ENCODE measurements at regions not wholly inside any gene's neighbourhood (a gene's known extent, or its start where the extent isn't known, plus 50 kb on each side); places are given as distances from the start of the nearest gene placed in this dataset.

DNA sequence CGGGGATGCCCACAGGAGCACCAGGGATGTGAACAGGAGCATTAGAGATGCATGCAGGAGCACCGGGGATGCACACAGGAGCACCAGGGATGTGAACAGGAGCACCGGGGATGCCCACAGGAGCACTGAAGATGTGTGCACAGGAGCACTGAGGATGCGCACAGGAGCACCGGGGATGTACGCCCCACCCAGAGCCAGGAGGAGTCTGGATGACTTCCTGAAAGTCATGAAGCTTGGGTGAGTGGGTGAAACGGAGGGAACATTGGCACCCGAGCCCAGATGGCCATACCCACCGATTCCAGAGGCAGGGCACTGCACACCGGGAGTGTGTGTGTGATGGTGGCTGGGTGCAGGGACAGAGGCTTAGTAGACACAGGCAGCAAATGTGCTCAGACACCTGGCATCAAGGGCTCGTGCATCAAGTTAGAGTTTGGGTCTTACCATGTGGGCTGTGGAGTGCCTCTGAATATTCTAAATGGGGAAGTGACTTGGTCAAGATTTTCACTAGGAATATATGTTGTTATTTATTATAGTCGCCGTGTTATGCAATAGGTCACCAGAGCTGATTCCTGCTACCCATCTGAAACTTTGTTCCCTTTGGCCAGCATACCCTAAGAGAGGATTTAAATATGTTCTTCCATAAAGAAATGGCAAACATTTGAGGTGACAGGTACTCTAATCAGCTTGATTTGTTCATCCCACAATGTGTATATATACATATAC lies 365.8 kb upstream of the MYT1L start:
- H3K27me3 ChIP-seq (ENCODE audit: control insufficient read depth in 4 of 4, insufficient read depth in 4 of 4, low read length in 3 of 4): peaks cover 0 to 5% (median 2%) of the 10 kb centered on the region in 4 donors
- 81% methylated on average over 13 of the region's 13 CpGs for WGBS

DNA sequence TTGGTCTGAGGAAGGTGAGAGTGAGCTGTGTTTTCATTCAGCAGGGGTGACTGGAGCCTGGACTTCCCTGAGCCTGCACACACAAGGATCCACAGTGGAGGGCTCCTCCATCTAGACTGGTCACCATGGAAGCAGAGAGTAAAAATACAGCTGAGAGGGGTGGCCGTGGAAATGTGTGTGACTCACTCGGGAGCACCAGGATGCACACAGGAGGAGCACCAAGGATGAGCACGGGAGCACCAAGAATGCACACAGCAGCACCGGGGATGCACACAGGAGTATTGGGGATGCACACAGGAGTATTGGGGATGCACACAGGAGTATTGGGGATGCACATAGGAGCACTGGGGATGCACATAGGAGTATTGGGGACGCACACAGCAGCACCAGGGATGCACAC lies 365.2 kb upstream of the MYT1L start:
- no peaks in the 10 kb centered on the region for H3K36me3 ChIP-seq (ENCODE audit: control insufficient read depth in 4 of 4, insufficient read depth in 3 of 4, low read depth in 1 of 4, low read length in 3 of 4)
- H3K27me3 ChIP-seq (ENCODE audit: control insufficient read depth in 4 of 4, insufficient read depth in 4 of 4, low read length in 3 of 4): peaks cover 0 to 5% (median 2%) of the 10 kb centered on the region in 4 donors
- no peak overlapping the region for H3K9ac ChIP-seq (ENCODE audit: low read depth in 1 of 2, low read length in 2 of 2)
- DNase-seq (ENCODE audit: low spot score): no peak
- no peaks in the 10 kb centered on the region for H3K9me3 ChIP-seq (ENCODE audit: control insufficient read depth in 4 of 4, low read length in 3 of 4)
- H3K27ac ChIP-seq (ENCODE audit: low read depth in 1 of 2, low read length in 2 of 2): no peak overlapping the region
- no peak overlapping the region for H3K4me3 ChIP-seq (ENCODE audit: low read depth in 1 of 3, low read length in 3 of 3)
- H3K4me1 ChIP-seq (ENCODE audit: control insufficient read depth in 4 of 4, insufficient read depth in 4 of 4, low read length in 3 of 4): no peaks in the 10 kb centered on the region
- WGBS: 84% methylated on average over 5 of the region's 5 CpGs
- TF ChIP-seq FOXA2 (IDR thresholded peaks at IDR 0.05) (no peak), RXRA (IDR thresholded peaks at IDR 0.05) (no peak), NR2F2 (IDR thresholded peaks at IDR 0.05) (no peak), RAD21 (IDR thresholded peaks at IDR 0.05) (no peak), HNF4G (IDR thresholded peaks at IDR 0.05) (no peak), GABPA (IDR thresholded peaks at IDR 0.05 in 1 of 2, conservative IDR thresholded peaks at IDR 0.05 in 1 of 2) (no peak), FOXA1 (IDR thresholded peaks at IDR 0.05) (no peak)
- TF ChIP-seq, protein P1, sequence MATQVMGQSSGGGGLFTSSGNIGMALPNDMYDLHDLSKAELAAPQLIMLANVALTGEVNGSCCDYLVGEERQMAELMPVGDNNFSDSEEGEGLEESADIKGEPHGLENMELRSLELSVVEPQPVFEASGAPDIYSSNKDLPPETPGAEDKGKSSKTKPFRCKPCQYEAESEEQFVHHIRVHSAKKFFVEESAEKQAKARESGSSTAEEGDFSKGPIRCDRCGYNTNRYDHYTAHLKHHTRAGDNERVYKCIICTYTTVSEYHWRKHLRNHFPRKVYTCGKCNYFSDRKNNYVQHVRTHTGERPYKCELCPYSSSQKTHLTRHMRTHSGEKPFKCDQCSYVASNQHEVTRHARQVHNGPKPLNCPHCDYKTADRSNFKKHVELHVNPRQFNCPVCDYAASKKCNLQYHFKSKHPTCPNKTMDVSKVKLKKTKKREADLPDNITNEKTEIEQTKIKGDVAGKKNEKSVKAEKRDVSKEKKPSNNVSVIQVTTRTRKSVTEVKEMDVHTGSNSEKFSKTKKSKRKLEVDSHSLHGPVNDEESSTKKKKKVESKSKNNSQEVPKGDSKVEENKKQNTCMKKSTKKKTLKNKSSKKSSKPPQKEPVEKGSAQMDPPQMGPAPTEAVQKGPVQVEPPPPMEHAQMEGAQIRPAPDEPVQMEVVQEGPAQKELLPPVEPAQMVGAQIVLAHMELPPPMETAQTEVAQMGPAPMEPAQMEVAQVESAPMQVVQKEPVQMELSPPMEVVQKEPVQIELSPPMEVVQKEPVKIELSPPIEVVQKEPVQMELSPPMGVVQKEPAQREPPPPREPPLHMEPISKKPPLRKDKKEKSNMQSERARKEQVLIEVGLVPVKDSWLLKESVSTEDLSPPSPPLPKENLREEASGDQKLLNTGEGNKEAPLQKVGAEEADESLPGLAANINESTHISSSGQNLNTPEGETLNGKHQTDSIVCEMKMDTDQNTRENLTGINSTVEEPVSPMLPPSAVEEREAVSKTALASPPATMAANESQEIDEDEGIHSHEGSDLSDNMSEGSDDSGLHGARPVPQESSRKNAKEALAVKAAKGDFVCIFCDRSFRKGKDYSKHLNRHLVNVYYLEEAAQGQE (IDR thresholded peaks at IDR 0.05): no peak
- TF ChIP-seq, protein P2, sequence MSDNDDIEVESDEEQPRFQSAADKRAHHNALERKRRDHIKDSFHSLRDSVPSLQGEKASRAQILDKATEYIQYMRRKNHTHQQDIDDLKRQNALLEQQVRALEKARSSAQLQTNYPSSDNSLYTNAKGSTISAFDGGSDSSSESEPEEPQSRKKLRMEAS (IDR thresholded peaks at IDR 0.05): no peak
- TF ChIP-seq, protein P3, sequence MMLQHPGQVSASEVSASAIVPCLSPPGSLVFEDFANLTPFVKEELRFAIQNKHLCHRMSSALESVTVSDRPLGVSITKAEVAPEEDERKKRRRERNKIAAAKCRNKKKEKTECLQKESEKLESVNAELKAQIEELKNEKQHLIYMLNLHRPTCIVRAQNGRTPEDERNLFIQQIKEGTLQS (IDR thresholded peaks at IDR 0.05): no peak
- TF ChIP-seq, protein P4, sequence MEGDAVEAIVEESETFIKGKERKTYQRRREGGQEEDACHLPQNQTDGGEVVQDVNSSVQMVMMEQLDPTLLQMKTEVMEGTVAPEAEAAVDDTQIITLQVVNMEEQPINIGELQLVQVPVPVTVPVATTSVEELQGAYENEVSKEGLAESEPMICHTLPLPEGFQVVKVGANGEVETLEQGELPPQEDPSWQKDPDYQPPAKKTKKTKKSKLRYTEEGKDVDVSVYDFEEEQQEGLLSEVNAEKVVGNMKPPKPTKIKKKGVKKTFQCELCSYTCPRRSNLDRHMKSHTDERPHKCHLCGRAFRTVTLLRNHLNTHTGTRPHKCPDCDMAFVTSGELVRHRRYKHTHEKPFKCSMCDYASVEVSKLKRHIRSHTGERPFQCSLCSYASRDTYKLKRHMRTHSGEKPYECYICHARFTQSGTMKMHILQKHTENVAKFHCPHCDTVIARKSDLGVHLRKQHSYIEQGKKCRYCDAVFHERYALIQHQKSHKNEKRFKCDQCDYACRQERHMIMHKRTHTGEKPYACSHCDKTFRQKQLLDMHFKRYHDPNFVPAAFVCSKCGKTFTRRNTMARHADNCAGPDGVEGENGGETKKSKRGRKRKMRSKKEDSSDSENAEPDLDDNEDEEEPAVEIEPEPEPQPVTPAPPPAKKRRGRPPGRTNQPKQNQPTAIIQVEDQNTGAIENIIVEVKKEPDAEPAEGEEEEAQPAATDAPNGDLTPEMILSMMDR (IDR thresholded peaks at IDR 0.05; ENCODE audit: low read depth, low read length, missing input control): no peak

More for the DNA sequence above, 365.8 kb upstream of the MYT1L start:
- Histone ChIP-seq H3K4me1 (ENCODE audit: control insufficient read depth in 4 of 4, insufficient read depth in 4 of 4, low read length in 3 of 4) (no peaks in the 10 kb centered on the region), H3K27ac (ENCODE audit: low read depth in 1 of 2, low read length in 2 of 2) (no peak overlapping the region), H3K9ac (ENCODE audit: low read depth in 1 of 2, low read length in 2 of 2) (no peak overlapping the region), H3K9me3 (ENCODE audit: control insufficient read depth in 4 of 4, low read length in 3 of 4) (no peaks in the 10 kb centered on the region), H3K36me3 (ENCODE audit: control insufficient read depth in 4 of 4, insufficient read depth in 3 of 4, low read depth in 1 of 4, low read length in 3 of 4) (no peaks in the 10 kb centered on the region), H3K4me3 (ENCODE audit: low read depth in 1 of 3, low read length in 3 of 3) (no peak overlapping the region)
- DNase-seq (ENCODE audit: low spot score): no peak
- TF ChIP-seq, protein P3 (IDR thresholded peaks at IDR 0.05): no peak
- TF ChIP-seq, protein P4 (IDR thresholded peaks at IDR 0.05; ENCODE audit: low read depth, low read length, missing input control): no peak
- TF ChIP-seq NR2F2 (IDR thresholded peaks at IDR 0.05): no peak
- no peak for TF ChIP-seq EGR1 (IDR thresholded peaks at IDR 0.05; ENCODE audit: low read depth in 2 of 2)
- TF ChIP-seq RXRA (IDR thresholded peaks at IDR 0.05): no peak
- TF ChIP-seq, protein P2 (IDR thresholded peaks at IDR 0.05): no peak
- TF ChIP-seq SP1 (IDR thresholded peaks at IDR 0.05): no peak
- TF ChIP-seq FOXA2 (IDR thresholded peaks at IDR 0.05): no peak
- TF ChIP-seq GABPA (IDR thresholded peaks at IDR 0.05 in 1 of 2, conservative IDR thresholded peaks at IDR 0.05 in 1 of 2): no peak
- TF ChIP-seq, protein P1 (IDR thresholded peaks at IDR 0.05): no peak
- TF ChIP-seq TAF1 (conservative IDR thresholded peaks at IDR 0.05): no peak

Data from liver (tissue), 8 donors.